MM.1S (cell line): ENCODE measurements at regions not wholly inside any gene's neighbourhood (a gene's known extent, or its start where the extent isn't known, plus 50 kb on each side); places are given as distances from the start of the nearest gene placed in this dataset.

Experiments used
- DNase-seq: peaks from one replicate; pipeline ENCODE4 v3.0.0-alpha.2; 2015
- H2AFZ ChIP-seq: fragments of 300-600 bp; sonication (generic); 2 replicates; pipeline ENCODE4 v1.6.0; 2016; ENCODE audit warnings: antibody characterized with exemption, low read length
- H3F3A ChIP-seq: fragments of 300-600 bp; sonication (generic); 2 replicates; pipeline ENCODE4 v1.6.1; 2016; ENCODE audit warnings: mild to moderate bottlenecking, antibody characterized with exemption, low read length, moderate library complexity, mixed read lengths; ENCODE audit not compliant: insufficient read depth
- H3K27ac ChIP-seq: fragments of 300-600 bp; sonication (generic); 2 replicates; pipeline ENCODE4 v1.5.1; 2016; ENCODE audit warnings: mild to moderate bottlenecking, low read length
- H3K27me3 ChIP-seq: fragments of 300-600 bp; sonication (generic); replicated peaks from 2 replicates; pipeline ENCODE4 v1.6.0; 2016; ENCODE audit warnings: low read length; ENCODE audit not compliant: insufficient read depth
- H3K36me3 ChIP-seq: fragments of 300-600 bp; sonication (generic); replicated peaks from 2 replicates; pipeline ENCODE4 v1.6.1; 2016; ENCODE audit warnings: mild to moderate bottlenecking, low read length, mixed read lengths; ENCODE audit not compliant: insufficient read depth
- H3K4me1 ChIP-seq: fragments of 300-600 bp; sonication (generic); 2 replicates; pipeline ENCODE4 v1.6.1; 2016; ENCODE audit warnings: low read length, mixed read lengths
- H3K4me2 ChIP-seq: fragments of 300-600 bp; sonication (generic); 2 replicates; pipeline ENCODE4 v1.6.0; 2016; ENCODE audit warnings: low read depth, low read length
- H3K4me3 ChIP-seq: fragments of 300-600 bp; sonication (generic); 2 replicates; pipeline ENCODE4 v1.5.1; 2016; ENCODE audit warnings: low read length, mixed read lengths
- H3K79me2 ChIP-seq: fragments of 300-600 bp; sonication (generic); 2 replicates; pipeline ENCODE4 v1.6.1; 2016; ENCODE audit warnings: mixed run types, low read length, mixed read lengths
- H3K9ac ChIP-seq: fragments of 300-600 bp; sonication (generic); 2 replicates; pipeline ENCODE4 v1.6.1; 2016; ENCODE audit warnings: low read length, mixed read lengths
- H3K9me2 ChIP-seq: fragments of 300-600 bp; sonication (generic); replicated peaks from 2 replicates; pipeline ENCODE4 v1.6.1; 2016; ENCODE audit warnings: mild to moderate bottlenecking, low read length, mixed read lengths; ENCODE audit not compliant: insufficient read depth
- H3K9me3 ChIP-seq: fragments of 300-600 bp; sonication (generic); replicated peaks from 2 replicates; pipeline ENCODE4 v1.6.1; 2016; ENCODE audit warnings: mild to moderate bottlenecking, low read length, mixed read lengths; ENCODE audit not compliant: insufficient read depth
- H4K20me1 ChIP-seq: fragments of 300-600 bp; sonication (generic); 2 replicates; pipeline ENCODE4 v1.6.1; 2016; ENCODE audit warnings: mild to moderate bottlenecking, low read length, moderate library complexity, mixed read lengths; ENCODE audit not compliant: insufficient read depth
- EZH2 ChIP-seq: fragments of 300-600 bp; sonication (generic); optimal IDR thresholded peaks from 2 replicates; pipeline ENCODE3; 2017; ENCODE audit warnings: low read depth, mild to moderate bottlenecking, antibody characterized with exemption, low read length, mixed read lengths
- EZH2phosphoT487 ChIP-seq: fragments of 300-600 bp; sonication (generic); IDR thresholded peaks from 2 replicates; pipeline ENCODE4 v1.6.1; 2018; ENCODE audit warnings: antibody characterized with exemption, low read length
- TF ChIP-seq, protein P1 (sequence below): fragments of 300-600 bp; sonication (generic); IDR thresholded peaks from 2 replicates; pipeline ENCODE4 v1.5.1; 2016; ENCODE audit warnings: antibody characterized with exemption, low read length, mixed read lengths

- Histone ChIP-seq H3K27me3 (no peaks in the 10 kb centered on the region), H2AFZ (no peak overlapping the region), H3K27ac (no peak overlapping the region), H3K36me3 (no peaks in the 10 kb centered on the region), H3K4me3 (no peak overlapping the region), H3K4me2 (no peak overlapping the region), H3K9ac (no peak overlapping the region), H3K4me1 (no peaks in the 10 kb centered on the region), H3K9me2 (no peaks in the 10 kb centered on the region), H3K9me3 (no peaks in the 10 kb centered on the region), H4K20me1 (no peaks in the 10 kb centered on the region), H3F3A (no peaks in the 10 kb centered on the region), H3K79me2 (no peaks in the 10 kb centered on the region)
- DNase-seq: no peak
- TF ChIP-seq EZH2phosphoT487 (no peak), EZH2 (no peak)
- TF ChIP-seq, protein P1, sequence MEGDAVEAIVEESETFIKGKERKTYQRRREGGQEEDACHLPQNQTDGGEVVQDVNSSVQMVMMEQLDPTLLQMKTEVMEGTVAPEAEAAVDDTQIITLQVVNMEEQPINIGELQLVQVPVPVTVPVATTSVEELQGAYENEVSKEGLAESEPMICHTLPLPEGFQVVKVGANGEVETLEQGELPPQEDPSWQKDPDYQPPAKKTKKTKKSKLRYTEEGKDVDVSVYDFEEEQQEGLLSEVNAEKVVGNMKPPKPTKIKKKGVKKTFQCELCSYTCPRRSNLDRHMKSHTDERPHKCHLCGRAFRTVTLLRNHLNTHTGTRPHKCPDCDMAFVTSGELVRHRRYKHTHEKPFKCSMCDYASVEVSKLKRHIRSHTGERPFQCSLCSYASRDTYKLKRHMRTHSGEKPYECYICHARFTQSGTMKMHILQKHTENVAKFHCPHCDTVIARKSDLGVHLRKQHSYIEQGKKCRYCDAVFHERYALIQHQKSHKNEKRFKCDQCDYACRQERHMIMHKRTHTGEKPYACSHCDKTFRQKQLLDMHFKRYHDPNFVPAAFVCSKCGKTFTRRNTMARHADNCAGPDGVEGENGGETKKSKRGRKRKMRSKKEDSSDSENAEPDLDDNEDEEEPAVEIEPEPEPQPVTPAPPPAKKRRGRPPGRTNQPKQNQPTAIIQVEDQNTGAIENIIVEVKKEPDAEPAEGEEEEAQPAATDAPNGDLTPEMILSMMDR: no peak
These were observed 600.9 kb upstream of the FLRT2 start for GRCh38 chr14:84929086-84929485.

- Histone ChIP-seq H3K4me3 (no peak overlapping the region), H3K27me3 (no peaks in the 10 kb centered on the region)
- no peak for TF ChIP-seq EZH2
- TF ChIP-seq EZH2phosphoT487: no peak
- TF ChIP-seq, protein P1: no peak
These were observed 600.1 kb upstream of the FLRT2 start for GRCh38 chr14:84929834-84930233.

GRCh38 chr14:84937016-84937415 is 592.9 kb upstream of the FLRT2 start:
- Histone ChIP-seq H3K27ac (no peak overlapping the region), H3K4me1 (no peaks in the 10 kb centered on the region), H3K36me3 (no peaks in the 10 kb centered on the region), H3K79me2 (no peaks in the 10 kb centered on the region), H3K9me2 (no peaks in the 10 kb centered on the region), H3K9me3 (no peaks in the 10 kb centered on the region), H2AFZ (no peak overlapping the region), H3K4me3 (no peak overlapping the region), H3K9ac (no peak overlapping the region), H3K27me3 (no peaks in the 10 kb centered on the region), H4K20me1 (no peaks in the 10 kb centered on the region), H3F3A (no peaks in the 10 kb centered on the region), H3K4me2 (no peak overlapping the region)
- DNase-seq: no peak
- TF ChIP-seq, protein P1: no peak
- TF ChIP-seq EZH2phosphoT487: no peak
- TF ChIP-seq EZH2: no peak

More at GRCh38 chr14:84929834-84930233, 600.1 kb upstream of the FLRT2 start:
- no peaks in the 10 kb centered on the region for H3K4me1 ChIP-seq
- no peaks in the 10 kb centered on the region for H3K9me3 ChIP-seq
- H3K27ac ChIP-seq: no peak overlapping the region
- H3K79me2 ChIP-seq: no peaks in the 10 kb centered on the region
- H3F3A ChIP-seq: no peaks in the 10 kb centered on the region
- no peak overlapping the region for H3K9ac ChIP-seq
- H3K4me2 ChIP-seq: no peak overlapping the region
- H4K20me1 ChIP-seq: no peaks in the 10 kb centered on the region
- no peaks in the 10 kb centered on the region for H3K9me2 ChIP-seq
- H2AFZ ChIP-seq: no peak overlapping the region
- no peak for DNase-seq
- H3K36me3 ChIP-seq: no peaks in the 10 kb centered on the region
